Neuronal stem cell (in vitro differentiated cells): ENCODE measurements at regions not wholly inside any gene's neighbourhood (a gene's known extent, or its start where the extent isn't known, plus 50 kb on each side); places are given as distances from the start of the nearest gene placed in this dataset.

Source experiments
- DNase-seq: peaks from one replicate; pipeline ENCODE4 v3.0.0-alpha.2; 2013; ENCODE audit warnings: low spot score
- H2AFZ ChIP-seq: one replicate; pipeline ENCODE4 v1.6.1; 2013; ENCODE audit warnings: mild to moderate bottlenecking, low read length, inconsistent platforms
- H2AK5ac ChIP-seq: 2 replicates; pipeline ENCODE4 v1.6.1; 2013; ENCODE audit warnings: low read depth, mild to moderate bottlenecking, inconsistent platforms, low read length, moderate library complexity, mixed read lengths
- H2BK120ac ChIP-seq: 2 replicates; pipeline ENCODE4 v1.6.1; 2013; ENCODE audit warnings: low read depth, mild to moderate bottlenecking, inconsistent platforms, low read length, moderate library complexity, mixed read lengths
- H2BK12ac ChIP-seq: one replicate; pipeline ENCODE4 v1.6.1; 2013; ENCODE audit warnings: low read length, inconsistent platforms
- H2BK15ac ChIP-seq: 2 replicates; pipeline ENCODE4 v1.6.1; 2013; ENCODE audit warnings: mild to moderate bottlenecking, low read length, inconsistent platforms, mixed read lengths
- H2BK5ac ChIP-seq: one replicate; pipeline ENCODE4 v1.6.1; 2013; ENCODE audit warnings: inconsistent platforms, mild to moderate bottlenecking, low read length, moderate library complexity
- H3K14ac ChIP-seq: one replicate; pipeline ENCODE4 v1.6.1; 2013; ENCODE audit warnings: low read length, inconsistent platforms
- H3K18ac ChIP-seq: 2 replicates; pipeline ENCODE4 v1.6.1; 2013; ENCODE audit warnings: low read length, inconsistent platforms
- H3K23ac ChIP-seq: 2 replicates; pipeline ENCODE4 v1.6.1; 2013; ENCODE audit warnings: low read depth, mild to moderate bottlenecking, mixed read lengths, low read length, inconsistent platforms; ENCODE audit not compliant: poor library complexity
- H3K27ac ChIP-seq: replicated peaks from 3 replicates; pipeline ENCODE4 v1.5.1; 2013; ENCODE audit warnings: low read length, inconsistent platforms
- H3K27me3 ChIP-seq, 3 experiments: 2 replicates each; pipeline ENCODE4 v1.6.1; 2013; ENCODE audit warnings: low read length in 3 of 3, mild to moderate bottlenecking in 2 of 3, inconsistent platforms in 1 of 3, low read depth in 1 of 3, mixed read lengths in 1 of 3, moderate library complexity in 1 of 3; ENCODE audit not compliant: control insufficient read depth in 3 of 3, insufficient read depth in 3 of 3
- H3K36me3 ChIP-seq, 2 donors: replicated peaks in 1 of 2; 2 replicates each; pipeline ENCODE4 v1.6.1; 2013; ENCODE audit warnings: low read length in 2 of 2; ENCODE audit not compliant: control insufficient read depth in 2 of 2, insufficient read depth in 2 of 2
- H3K4ac ChIP-seq: 2 replicates; pipeline ENCODE4 v1.6.1; 2013; ENCODE audit warnings: inconsistent platforms, mild to moderate bottlenecking, low read length, moderate library complexity
- H3K4me1 ChIP-seq, 2 donors: 1 replicate in 1 of 2; 2 replicates in 1 of 2; pipeline ENCODE4 v1.6.1; 2013; ENCODE audit warnings: low read length in 2 of 2, low read depth in 1 of 2; ENCODE audit not compliant: control insufficient read depth in 2 of 2, insufficient read depth in 1 of 2
- H3K4me2 ChIP-seq: one replicate; pipeline ENCODE4 v1.6.1; 2013; ENCODE audit warnings: mild to moderate bottlenecking, low read length, inconsistent platforms; ENCODE audit not compliant: insufficient read depth, poor library complexity, severe bottlenecking
- H3K4me3 ChIP-seq, 2 donors: 2 replicates each; pipeline ENCODE4 v1.5.1; 2013; ENCODE audit warnings: low read length in 2 of 2, mild to moderate bottlenecking in 2 of 2, inconsistent platforms in 1 of 2, moderate library complexity in 1 of 2
- H3K79me1 ChIP-seq: one replicate; pipeline ENCODE4 v1.6.1; 2013; ENCODE audit warnings: low read depth, mild to moderate bottlenecking, inconsistent platforms, low read length, moderate library complexity
- H3K9ac ChIP-seq: one replicate; pipeline ENCODE4 v1.6.1; 2013; ENCODE audit warnings: mild to moderate bottlenecking, low read depth, low read length, inconsistent platforms; ENCODE audit not compliant: poor library complexity
- H3K9me3 ChIP-seq, 2 donors: replicated peaks in 1 of 2; 2 replicates each; pipeline versions ENCODE3 to v1.6.1; 2013; ENCODE audit warnings: low read length in 2 of 2, mild to moderate bottlenecking in 2 of 2, inconsistent platforms in 1 of 2, low read depth in 1 of 2, mixed read lengths in 1 of 2, moderate library complexity in 1 of 2; ENCODE audit not compliant: control insufficient read depth in 2 of 2, insufficient read depth in 1 of 2
- H4K8ac ChIP-seq: one replicate; pipeline ENCODE4 v1.6.1; 2013; ENCODE audit warnings: low read depth, mild to moderate bottlenecking, inconsistent platforms, low read length, moderate library complexity
- H4K91ac ChIP-seq: one replicate; pipeline ENCODE4 v1.6.1; 2013; ENCODE audit warnings: low read length, low read depth, mild to moderate bottlenecking, inconsistent platforms; ENCODE audit not compliant: poor library complexity
- WGBS, 2 donors: extraction: QIAGEN DNeasy Blood & Tissue Kit; methylation state at CpG; one replicate each; pipeline ENCODE4 v1.1.7; 2013; ENCODE audit warnings: missing lambda C conversion rate in 2 of 2, mixed read lengths in 1 of 2; ENCODE audit not compliant: insufficient read length in 2 of 2, insufficient replicate concordance in 1 of 2; ENCODE audit errors: extremely low coverage in 2 of 2; 5-methylcytosine and 5-hydroxymethylcytosine counted together

- Histone ChIP-seq H3K4ac (no peak overlapping the region), H2AK5ac (no peak overlapping the region), H2AFZ (no peak overlapping the region), H4K8ac (no peak overlapping the region), H3K18ac (no peak overlapping the region), H3K9ac (no peak overlapping the region), H3K79me1 (no peaks in the 10 kb centered on the region), H3K36me3 (no peaks in the 10 kb centered on the region), H2BK120ac (no peak overlapping the region), H3K27ac (no peak overlapping the region), H3K27me3 (no peaks in the 10 kb centered on the region), H4K91ac (no peak overlapping the region), H2BK12ac (no peak overlapping the region), H3K4me2 (no peak overlapping the region), H3K4me3 (no peak overlapping the region), H3K14ac (no peak overlapping the region), H3K4me1 (peaks cover 0 to 8% of the 10 kb centered on the region in 2 donors), H2BK5ac (no peak overlapping the region), H3K23ac (no peak overlapping the region), H3K9me3 (no peaks in the 10 kb centered on the region), H2BK15ac (no peak overlapping the region)
- no peak for DNase-seq
- no CpG with 5 or more reads among the region's 4 CpGs for WGBS, 2 donors
Observed at GRCh38 chr9:117491491-117491890, 76.6 kb upstream of the ASTN2 start.

GRCh38 chr9:117490199-117490598 lies 75.3 kb upstream of the ASTN2 start:
- Histone ChIP-seq H4K91ac (no peak overlapping the region), H3K36me3 (no peaks in the 10 kb centered on the region)

GRCh38 chr9:117488659-117489058 lies 73.8 kb upstream of the ASTN2 start:
- Histone ChIP-seq H2BK120ac (no peak overlapping the region), H2BK15ac (no peak overlapping the region), H3K27ac (no peak overlapping the region), H3K9ac (no peak overlapping the region), H3K4ac (no peak overlapping the region), H3K4me3 (no peak overlapping the region), H3K4me1 (peaks cover 0 to 8% of the 10 kb centered on the region in 2 donors), H3K18ac (peak overlapping the region; percentile 29), H2BK12ac (no peak overlapping the region), H3K23ac (no peak overlapping the region), H3K9me3 (no peaks in the 10 kb centered on the region), H3K79me1 (no peaks in the 10 kb centered on the region), H3K14ac (no peak overlapping the region), H2AFZ (no peak overlapping the region), H3K36me3 (no peaks in the 10 kb centered on the region), H4K91ac (no peak overlapping the region), H2BK5ac (no peak overlapping the region), H4K8ac (no peak overlapping the region), H3K27me3 (peaks cover 0 to 3% (median 0%) of the 10 kb centered on the region in 3 experiments), H2AK5ac (no peak overlapping the region), H3K4me2 (no peak overlapping the region)
- DNase-seq = no peak
- WGBS, 2 donors = no CpG with 5 or more reads among the region's 4 CpGs

More at GRCh38 chr9:117490199-117490598, 75.3 kb upstream of the ASTN2 start:
- no peak overlapping the region for H2BK15ac ChIP-seq
- no peaks in the 10 kb centered on the region for H3K9me3 ChIP-seq
- no peaks in the 10 kb centered on the region for H3K27me3 ChIP-seq
- H4K8ac ChIP-seq = no peak overlapping the region
- H3K27ac ChIP-seq = no peak overlapping the region
- H3K4ac ChIP-seq = no peak overlapping the region
- H2BK12ac ChIP-seq = no peak overlapping the region
- no peak for DNase-seq
- H3K4me2 ChIP-seq = no peak overlapping the region
- H3K4me1 ChIP-seq = peaks cover 0 to 8% of the 10 kb centered on the region in 2 donors
- no peak overlapping the region for H2AFZ ChIP-seq
- H2BK5ac ChIP-seq = no peak overlapping the region
- H3K4me3 ChIP-seq = no peak overlapping the region
- no peak overlapping the region for H3K23ac ChIP-seq
- H3K18ac ChIP-seq = no peak overlapping the region
- H3K14ac ChIP-seq = no peak overlapping the region
- no peak overlapping the region for H2BK120ac ChIP-seq
- H3K79me1 ChIP-seq = no peaks in the 10 kb centered on the region
- no peak overlapping the region for H2AK5ac ChIP-seq
- H3K9ac ChIP-seq = no peak overlapping the region

- no peak overlapping the region for H3K4me2 ChIP-seq
- H2BK120ac ChIP-seq = no peak overlapping the region
- no peaks in the 10 kb centered on the region for H3K79me1 ChIP-seq
- H2AK5ac ChIP-seq = no peak overlapping the region
- H3K36me3 ChIP-seq = no peaks in the 10 kb centered on the region
- no peak overlapping the region for H2BK15ac ChIP-seq
- H3K14ac ChIP-seq = no peak overlapping the region
- peaks cover 0 to 3% (median 0%) of the 10 kb centered on the region in 3 experiments for H3K27me3 ChIP-seq
- H3K4me3 ChIP-seq = no peak overlapping the region
- no peak overlapping the region for H4K8ac ChIP-seq
- no peak overlapping the region for H3K4ac ChIP-seq
- no peaks in the 10 kb centered on the region for H3K9me3 ChIP-seq
- no CpG with 5 or more reads among the region's 15 CpGs for WGBS, 2 donors
- H3K23ac ChIP-seq = no peak overlapping the region
- no peak overlapping the region for H2BK12ac ChIP-seq
- peak; percentile 78 for DNase-seq
- H3K27ac ChIP-seq = no peak overlapping the region
- peak overlapping the region; percentile 17 for H3K18ac ChIP-seq
- no peak overlapping the region for H2BK5ac ChIP-seq
- H4K91ac ChIP-seq = no peak overlapping the region
- no peak overlapping the region for H3K9ac ChIP-seq
- peaks cover 0 to 8% of the 10 kb centered on the region in 2 donors for H3K4me1 ChIP-seq
- H2AFZ ChIP-seq = peak overlapping the region; percentile 80
Observed at GRCh38 chr9:117487555-117488175, 72.8 kb upstream of the ASTN2 start.
